Amniotic epithelial cell (primary cell): ENCODE measurements at regions not wholly inside any gene's neighbourhood (a gene's known extent, or its start where the extent isn't known, plus 50 kb on each side); places are given as distances from the start of the nearest gene placed in this dataset.

Source experiments
- DNase-seq: peaks from one replicate; pipeline ENCODE4 v3.0.0-alpha.2; 2010; ENCODE audit warnings: low read depth

GRCh38 chr2:217063238-217063755, 203.4 kb upstream of the TNP1 start:
- no peak for DNase-seq

- DNase-seq = no peak
These were observed 202.9 kb upstream of the TNP1 start for GRCh38 chr2:217062768-217063167.

GRCh38 chr2:217061916-217062505, 202.1 kb upstream of the TNP1 start:
- no peak for DNase-seq

GRCh38 chr2:217060951-217061547, 201.2 kb upstream of the TNP1 start:
- no peak for DNase-seq

GRCh38 chr2:217060516-217060915, 200.7 kb upstream of the TNP1 start:
- peak; percentile 35 for DNase-seq

GRCh38 chr2:217058791-217059755, 199.2 kb upstream of the TNP1 start:
- no peak for DNase-seq

GRCh38 chr2:217057773-217058172, 197.9 kb upstream of the TNP1 start:
- DNase-seq = no peak

- DNase-seq = no peak
These were observed 195.8 kb upstream of the TNP1 start for GRCh38 chr2:217055624-217056023.

- DNase-seq = no peak
These were observed 194.9 kb upstream of the TNP1 start for GRCh38 chr2:217054791-217055190.

GRCh38 chr2:217052856-217053577, 193.2 kb upstream of the TNP1 start:
- no peak for DNase-seq

GRCh38 chr2:217051416-217051815, 191.6 kb upstream of the TNP1 start:
- DNase-seq = no peak

- no peak for DNase-seq
These were observed 190.1 kb upstream of the TNP1 start for GRCh38 chr2:217049956-217050355.

- no peak for DNase-seq
These were observed 189.6 kb upstream of the TNP1 start for GRCh38 chr2:217049422-217049821.

- DNase-seq = no peak
These were observed 188.9 kb upstream of the TNP1 start for GRCh38 chr2:217048730-217049129.

- DNase-seq = peak; percentile 46
These were observed 187.8 kb upstream of the TNP1 start for GRCh38 chr2:217047631-217048030.

- no peak for DNase-seq
These were observed 187.3 kb upstream of the TNP1 start for GRCh38 chr2:217047209-217047608.

GRCh38 chr2:217045700-217046475, 186.0 kb upstream of the TNP1 start:
- no peak for DNase-seq

- DNase-seq = no peak
These were observed 180.2 kb upstream of the TNP1 start for GRCh38 chr2:217040099-217040498.

GRCh38 chr2:217038001-217038400, 178.1 kb upstream of the TNP1 start:
- DNase-seq = no peak

GRCh38 chr2:217037353-217037752, 177.5 kb upstream of the TNP1 start:
- no peak for DNase-seq

- DNase-seq = no peak
These were observed 176.1 kb upstream of the TNP1 start for GRCh38 chr2:217035967-217036366.
